K562 (cell line): ENCODE measurements at regions not wholly inside any gene's neighbourhood (a gene's known extent, or its start where the extent isn't known, plus 50 kb on each side); places are given as distances from the start of the nearest gene placed in this dataset.

ENCODE experiments used
- KDM1A ChIP-seq, 2 experiments: fragments of 450-650 bp; IDR thresholded peaks; 2 replicates each; pipeline ENCODE4 v1.6.1; 2016; ENCODE audit warnings: mild to moderate bottlenecking in 2 of 2
- SMAD3 ChIP-seq: fragments of 450-650 bp; formaldehyde crosslinking; conservative IDR thresholded peaks from 2 replicates; pipeline ENCODE4 v1.4.0; 2020; ENCODE audit warnings: mild to moderate bottlenecking
- TCF7L2 ChIP-seq: fragments of 150-350 bp; IDR thresholded peaks from 2 replicates; pipeline ENCODE4 v1.6.1; 2016; ENCODE audit warnings: low read depth, mild to moderate bottlenecking, low read length, moderate library complexity
- TOE1 ChIP-seq, 2 experiments: fragments of 450-650 bp in 1 of 2; sonication (generic) in 1 of 2; formaldehyde crosslinking in 1 of 2; IDR thresholded peaks; 2 replicates each; pipeline versions ENCODE4 v1.7.1 to v1.8.0; 2016 to 2022; ENCODE audit warnings: borderline replicate concordance in 2 of 2, mild to moderate bottlenecking in 2 of 2, antibody characterized with exemption in 1 of 2, inconsistent platforms in 1 of 2, low read depth in 1 of 2, missing genetic modification reagents in 1 of 2, moderate library complexity in 1 of 2
- ZBTB33 ChIP-seq: sonication (generic); formaldehyde crosslinking; IDR thresholded peaks from 2 replicates; pipeline ENCODE4 v1.8.1; 2023; ENCODE audit warnings: mild to moderate bottlenecking, missing genetic modification reagents
- ZC3H4 ChIP-seq: sonication (generic); formaldehyde crosslinking; IDR thresholded peaks from 2 replicates; pipeline ENCODE4 v1.9.0; 2021; ENCODE audit warnings: missing genetic modification reagents, borderline replicate concordance
- ZNF217 ChIP-seq: sonication (generic); formaldehyde crosslinking; IDR thresholded peaks from 2 replicates; pipeline ENCODE4 v1.8.0; 2022; ENCODE audit warnings: mild to moderate bottlenecking, missing genetic modification reagents
- ZNF274 ChIP-seq: IDR thresholded peaks from 2 replicates; pipeline ENCODE4 v1.6.1; 2011; ENCODE audit warnings: low read depth, mild to moderate bottlenecking, low read length, moderate library complexity, borderline replicate concordance
- ZNF398 ChIP-seq: fragments of 250-450 bp; sonication (Bioruptor Pico); IDR thresholded peaks from 2 replicates; pipeline ENCODE4 v1.8.0; 2021; ENCODE audit warnings: moderate library complexity, mild to moderate bottlenecking, inconsistent platforms
- TF ChIP-seq, protein P1 (sequence below): fragments of 450-650 bp; formaldehyde crosslinking; IDR thresholded peaks from 2 replicates; pipeline ENCODE4 v1.4.0; 2022; ENCODE audit warnings: mild to moderate bottlenecking, moderate library complexity

DNA sequence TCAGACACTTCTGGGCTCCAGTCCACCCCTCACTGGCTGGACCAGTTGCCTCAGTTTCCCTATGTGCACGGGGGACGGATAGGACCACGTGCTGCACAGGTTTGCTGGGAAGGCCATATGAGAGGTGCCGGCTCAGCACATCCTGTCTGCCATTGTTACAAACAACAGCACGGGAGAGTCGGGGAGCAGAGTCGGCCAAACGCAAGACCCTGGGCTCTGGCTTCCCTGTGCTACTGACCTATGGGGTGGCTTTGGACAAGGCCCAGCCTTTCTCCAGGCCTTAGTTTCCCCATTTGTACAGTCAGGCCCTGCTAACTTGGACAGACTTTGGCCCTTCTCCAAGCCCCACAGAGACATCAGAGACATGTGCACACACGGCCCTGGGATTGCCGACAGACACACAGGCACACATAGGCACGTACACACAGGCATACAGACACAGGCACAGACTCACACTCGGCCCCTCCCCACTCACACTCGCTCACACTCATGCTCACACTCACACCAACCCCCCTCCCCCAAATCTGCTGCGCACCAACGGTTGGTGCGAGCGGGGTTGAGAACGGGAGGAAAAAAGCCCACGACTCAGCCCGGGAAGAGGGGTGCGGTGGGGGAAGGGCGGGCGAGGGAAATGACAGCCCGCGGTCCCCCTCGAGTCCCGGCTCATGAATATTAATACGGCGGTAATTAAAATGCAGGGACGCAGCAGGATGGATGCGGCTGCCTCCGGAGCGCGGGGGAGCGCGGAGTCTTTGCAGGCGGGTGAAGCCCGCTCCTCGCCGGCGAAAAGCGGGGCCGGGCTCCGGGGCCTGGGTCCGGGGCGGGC, 133.0 kb downstream of the C9orf50 start:
- TF ChIP-seq SMAD3 (CRISPR knock-in tag) (peak; percentile 54; the same call in 1 of the 2 replicates), ZNF398 (CRISPR knock-in tag) (peak; percentile 58; the same call in 1 of the 2 replicates), KDM1A (IDR thresholded peaks at IDR 0.05) (no peak), ZNF217 (no peak), TOE1 (IDR thresholded peaks at IDR 0.05; ENCODE audit: borderline replicate concordance) (no peak), TOE1 (CRISPR knock-in tag; IDR thresholded peaks at IDR 0.05; ENCODE audit: borderline replicate concordance, low read depth) (no peak), TCF7L2 (no peak), ZBTB33 (CRISPR knock-in tag) (no peak), ZC3H4 (CRISPR knock-in tag) (no peak), ZNF274 (no peak)
- TF ChIP-seq, protein P1, sequence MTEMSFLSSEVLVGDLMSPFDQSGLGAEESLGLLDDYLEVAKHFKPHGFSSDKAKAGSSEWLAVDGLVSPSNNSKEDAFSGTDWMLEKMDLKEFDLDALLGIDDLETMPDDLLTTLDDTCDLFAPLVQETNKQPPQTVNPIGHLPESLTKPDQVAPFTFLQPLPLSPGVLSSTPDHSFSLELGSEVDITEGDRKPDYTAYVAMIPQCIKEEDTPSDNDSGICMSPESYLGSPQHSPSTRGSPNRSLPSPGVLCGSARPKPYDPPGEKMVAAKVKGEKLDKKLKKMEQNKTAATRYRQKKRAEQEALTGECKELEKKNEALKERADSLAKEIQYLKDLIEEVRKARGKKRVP (CRISPR knock-in tag), result peak; percentile 48; the same call in 1 of the 2 replicates
